Left ventricle myocardium inferior (tissue), 1 donor: ENCODE measurements at regions not wholly inside any gene's neighbourhood (a gene's known extent, or its start where the extent isn't known, plus 50 kb on each side); places are given as distances from the start of the nearest gene placed in this dataset.

Experiments
- DNase-seq: peaks from one replicate; pipeline ENCODE4 v3.0.0-alpha.2; 2020
- H3K27ac ChIP-seq: fragments of 200-600 bp; replicated peaks from 2 replicates; pipeline ENCODE4 v1.8.0; 2021
- H3K27me3 ChIP-seq: fragments of 200-600 bp; 2 replicates; pipeline ENCODE4 v1.8.0; 2021; ENCODE audit warnings: low read depth
- H3K36me3 ChIP-seq: fragments of 200-600 bp; 2 replicates; pipeline ENCODE4 v1.8.0; 2021
- H3K4me1 ChIP-seq: fragments of 200-600 bp; 2 replicates; pipeline ENCODE4 v1.8.0; 2021
- H3K4me3 ChIP-seq: fragments of 200-600 bp; 2 replicates; pipeline ENCODE4 v1.8.0; 2021; ENCODE audit warnings: mild to moderate bottlenecking, moderate library complexity
- H3K9me3 ChIP-seq: fragments of 200-600 bp; replicated peaks from 2 replicates; pipeline ENCODE4 v1.8.0; 2021
- CTCF ChIP-seq: fragments of 200-600 bp; IDR thresholded peaks from 2 replicates; pipeline ENCODE4 v1.8.0; 2021; ENCODE audit warnings: antibody characterized with exemption, mild to moderate bottlenecking, borderline replicate concordance
- intact Hi-C: fragments of 100-400 bp; cut with micrococcal nuclease; formaldehyde crosslinking; loops from one replicate; pipeline ENCODE4 v1.11.0; 2022
- donor health status: DM: no; HTN: yes; CAD: no; lungs with severe emphysema.

DNA sequence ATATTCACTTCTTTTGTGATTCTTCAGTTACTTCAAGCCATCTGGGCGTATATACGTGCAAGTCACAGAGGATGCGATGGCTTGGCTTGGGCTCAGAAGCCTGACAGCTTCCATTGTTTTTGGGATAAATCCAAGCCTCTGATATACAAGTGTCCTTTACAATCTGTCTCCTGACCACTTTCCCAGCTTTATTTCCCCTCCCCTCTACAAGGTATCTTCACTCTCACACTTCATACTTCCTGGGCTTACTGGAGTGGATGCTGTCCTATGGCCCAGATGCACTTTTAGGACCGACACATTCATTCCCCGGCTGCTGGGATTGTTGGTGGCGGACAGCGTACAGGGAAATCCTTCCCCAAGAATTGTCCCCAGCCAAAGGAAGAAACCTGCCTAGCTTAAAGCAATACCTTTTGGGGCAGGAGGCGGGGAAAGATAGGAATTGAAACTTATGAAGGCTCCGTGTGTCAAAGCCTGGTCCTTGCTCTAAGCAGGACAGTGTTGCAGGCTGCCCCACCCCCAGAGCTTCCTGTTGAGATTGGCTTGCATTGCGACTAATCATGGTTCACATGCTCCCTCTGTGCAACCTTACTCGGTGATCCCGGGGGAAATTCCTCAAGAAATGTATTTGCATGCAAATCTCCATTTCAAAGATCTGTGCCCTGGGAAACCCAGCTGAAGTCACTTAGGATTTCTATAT lies 802.9 kb upstream of the ID2 start:
- no peaks in the 10 kb centered on the region for H3K36me3 ChIP-seq
- no peak overlapping the region for H3K4me3 ChIP-seq
- intact Hi-C loops = no loop called here
- H3K27me3 ChIP-seq = peaks cover 18% of the 10 kb centered on the region
- TF ChIP-seq CTCF = no peak
- no peaks in the 10 kb centered on the region for H3K9me3 ChIP-seq
- no peak overlapping the region for H3K27ac ChIP-seq
- H3K4me1 ChIP-seq = no peaks in the 10 kb centered on the region
- no peak for DNase-seq

DNA sequence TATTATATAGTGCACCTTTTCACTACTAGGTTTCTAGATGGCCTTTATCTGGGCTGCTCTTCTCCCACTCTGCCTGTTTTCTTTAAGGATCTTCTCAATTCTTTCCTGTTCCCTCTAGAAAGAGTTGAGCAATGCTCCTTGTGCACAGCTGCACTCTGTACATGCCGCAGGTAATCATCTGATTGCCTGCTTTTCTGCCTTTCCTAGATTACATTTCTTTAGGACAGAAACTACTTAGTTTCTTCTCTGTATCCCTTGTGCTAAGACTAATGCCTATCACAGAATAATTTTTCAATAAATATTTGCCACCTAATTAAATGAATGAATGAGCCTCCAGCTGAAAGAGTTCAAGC lies 802.4 kb upstream of the ID2 start:
- intact Hi-C loops = no loop called here
- H3K36me3 ChIP-seq = no peaks in the 10 kb centered on the region
- H3K27me3 ChIP-seq = peaks cover 18% of the 10 kb centered on the region
- TF ChIP-seq CTCF = no peak
- H3K9me3 ChIP-seq = no peaks in the 10 kb centered on the region
- DNase-seq = no peak
- H3K4me3 ChIP-seq = no peak overlapping the region
- no peaks in the 10 kb centered on the region for H3K4me1 ChIP-seq
- H3K27ac ChIP-seq = no peak overlapping the region

GRCh38 chr2:7880126-7880525 lies 801.7 kb upstream of the ID2 start:
- Histone ChIP-seq H3K27me3 (peaks cover 18% of the 10 kb centered on the region), H3K27ac (no peak overlapping the region), H3K4me1 (no peaks in the 10 kb centered on the region), H3K4me3 (no peak overlapping the region), H3K36me3 (no peaks in the 10 kb centered on the region), H3K9me3 (no peaks in the 10 kb centered on the region)
- TF ChIP-seq CTCF = no peak
- DNase-seq = no peak
- intact Hi-C loops = no loop called here

GRCh38 chr2:7880566-7880965 lies 801.3 kb upstream of the ID2 start:
- H3K36me3 ChIP-seq = no peaks in the 10 kb centered on the region
- TF ChIP-seq CTCF = no peak
- intact Hi-C loops = no loop called here

GRCh38 chr2:7881063-7881462 lies 800.8 kb upstream of the ID2 start:
- no peaks in the 10 kb centered on the region for H3K4me1 ChIP-seq
- peaks cover 18% of the 10 kb centered on the region for H3K27me3 ChIP-seq
- no peak overlapping the region for H3K27ac ChIP-seq
- TF ChIP-seq CTCF = no peak
- no peak for DNase-seq
- no peaks in the 10 kb centered on the region for H3K9me3 ChIP-seq
- H3K36me3 ChIP-seq = no peaks in the 10 kb centered on the region
- no peak overlapping the region for H3K4me3 ChIP-seq
- intact Hi-C loops = no loop called here

More at GRCh38 chr2:7880566-7880965, 801.3 kb upstream of the ID2 start:
- Histone ChIP-seq H3K4me1 (no peaks in the 10 kb centered on the region), H3K27ac (no peak overlapping the region), H3K27me3 (peaks cover 18% of the 10 kb centered on the region), H3K4me3 (no peak overlapping the region), H3K9me3 (no peaks in the 10 kb centered on the region)
- no peak for DNase-seq

- peaks cover 15% of the 10 kb centered on the region for H3K27me3 ChIP-seq
- intact Hi-C loops = no loop called here
- TF ChIP-seq CTCF = no peak
- DNase-seq = no peak
- no peaks in the 10 kb centered on the region for H3K36me3 ChIP-seq
- H3K27ac ChIP-seq = no peak overlapping the region
- H3K4me1 ChIP-seq = no peaks in the 10 kb centered on the region
- H3K4me3 ChIP-seq = no peak overlapping the region
- H3K9me3 ChIP-seq = no peaks in the 10 kb centered on the region
These were observed 800.4 kb upstream of the ID2 start for GRCh38 chr2:7881466-7881865.
